ENCODE measurements at regions not wholly inside any gene's neighbourhood (a gene's known extent, or its start where the extent isn't known, plus 50 kb on each side); places are given as distances from the start of the nearest gene placed in this dataset.
"Not testable (repeated sequence)": the region's sequence is repeated elsewhere in the genome, so short reads cannot be mapped to it uniquely, and the experiment has no call there.

DNA sequence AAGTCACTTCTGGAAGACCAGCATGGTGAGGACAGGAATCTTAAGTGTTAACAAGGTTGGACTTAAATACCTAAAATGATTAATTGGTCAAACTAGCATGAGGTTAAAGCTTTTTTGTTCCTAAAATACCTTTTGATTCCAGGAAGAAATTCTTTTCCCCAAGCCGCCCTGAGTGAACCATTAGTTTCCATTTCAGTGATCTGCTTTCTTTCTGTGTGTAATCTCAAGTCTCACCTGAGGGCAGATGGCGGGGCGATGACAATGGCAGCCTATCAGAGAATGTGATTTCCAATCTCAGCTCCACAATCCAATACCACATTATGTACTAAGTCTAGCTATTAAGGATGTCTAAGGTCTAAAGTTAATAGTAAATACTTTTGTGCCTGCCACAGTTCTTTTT lies 390.9 kb upstream of the SGCG start:
- no peak for DNase-seq

DNA sequence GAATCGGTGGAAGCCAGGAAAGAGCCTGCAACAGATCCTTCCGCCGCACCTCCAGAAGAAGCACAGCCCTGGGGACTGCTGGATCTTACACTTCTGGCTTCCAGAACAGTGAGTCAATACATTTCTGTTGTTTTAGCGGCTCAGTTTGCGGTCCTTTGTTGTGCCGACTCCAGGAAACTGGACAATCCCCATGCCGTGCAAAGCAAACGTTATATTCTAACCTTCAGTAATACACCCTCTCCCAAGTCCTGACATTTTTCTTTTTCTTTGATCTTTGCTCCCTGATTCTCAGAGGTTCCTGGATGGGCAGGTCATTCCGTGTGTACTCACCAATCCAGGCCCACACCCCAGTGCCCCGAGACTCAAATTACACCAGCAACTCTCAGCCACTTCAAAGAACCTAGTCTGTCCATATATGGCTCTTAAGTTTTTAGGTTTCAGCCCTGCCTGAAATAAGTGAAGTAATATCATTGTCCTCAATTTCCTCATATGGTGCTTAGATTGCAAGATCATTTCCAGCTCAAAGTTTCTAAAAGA lies 387.1 kb upstream of the SGCG start:
- no peak for DNase-seq

DNA sequence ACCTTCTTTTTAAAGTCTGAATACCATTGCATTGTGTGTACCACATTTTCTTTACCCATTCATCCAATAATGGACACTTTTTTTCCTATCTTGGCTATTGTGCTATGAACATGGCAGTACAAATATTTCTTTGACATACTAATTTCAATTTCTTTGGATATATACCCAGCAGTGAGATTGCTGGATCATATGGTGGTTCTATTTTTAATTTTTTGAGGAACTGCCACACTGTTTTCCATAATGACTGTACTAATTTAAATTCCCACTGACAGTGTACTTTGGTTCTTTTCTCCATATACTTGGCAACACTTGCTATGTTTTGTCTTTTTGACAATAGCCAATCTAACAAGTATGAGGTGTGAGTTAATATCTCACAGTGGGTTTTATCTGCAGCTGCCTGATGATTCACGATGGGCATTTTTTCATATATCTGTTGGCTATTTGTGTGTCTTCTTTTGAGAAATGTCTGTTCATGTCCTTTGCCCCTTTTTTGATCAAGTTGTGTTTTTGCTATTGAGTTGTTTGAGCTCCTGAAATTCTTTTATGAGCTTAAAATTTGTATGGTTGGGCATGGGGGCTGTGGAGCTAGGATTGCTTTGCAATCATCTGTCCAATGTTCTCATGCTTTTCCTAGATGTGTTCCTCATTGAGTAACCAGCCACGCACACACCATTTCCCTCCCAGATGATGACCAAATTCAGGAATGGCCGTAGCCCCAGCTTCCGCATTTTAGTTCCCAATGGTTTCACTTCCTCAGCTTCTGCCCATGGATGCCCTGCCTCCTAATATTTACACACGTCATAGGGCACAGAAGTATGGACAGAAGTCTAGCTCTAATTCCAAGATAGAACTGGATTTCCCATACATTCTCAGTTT lies 380.0 kb upstream of the SGCG start:
- no peak for DNase-seq

DNA sequence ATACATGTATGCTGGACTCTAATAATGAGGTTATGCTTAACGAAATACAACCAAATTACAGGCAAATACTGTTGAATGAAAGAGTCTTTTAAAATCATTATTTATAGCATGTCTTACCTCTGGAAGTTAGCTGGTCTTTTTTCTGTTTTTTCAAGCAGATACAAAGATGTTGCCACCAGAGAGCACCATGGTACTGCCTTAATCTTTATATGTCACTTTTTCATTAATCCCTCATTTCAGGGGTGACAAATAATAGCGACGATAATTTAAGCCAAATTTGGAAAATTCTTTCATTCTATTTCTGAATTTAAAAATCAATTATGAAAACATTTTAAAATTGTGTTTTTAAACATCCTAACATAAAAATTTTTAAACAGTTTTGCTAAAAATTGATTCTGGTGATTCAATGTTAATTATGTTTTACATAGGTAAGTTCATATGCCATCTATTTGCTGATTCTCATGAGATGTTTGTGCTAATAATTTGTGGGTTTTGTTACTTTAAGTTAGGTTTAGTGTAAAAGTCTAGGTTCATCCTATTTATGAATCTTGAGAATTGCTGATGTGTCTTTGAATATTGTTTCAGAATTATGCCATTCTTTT lies 379.3 kb upstream of the SGCG start:
- DNase-seq = no peak

DNA sequence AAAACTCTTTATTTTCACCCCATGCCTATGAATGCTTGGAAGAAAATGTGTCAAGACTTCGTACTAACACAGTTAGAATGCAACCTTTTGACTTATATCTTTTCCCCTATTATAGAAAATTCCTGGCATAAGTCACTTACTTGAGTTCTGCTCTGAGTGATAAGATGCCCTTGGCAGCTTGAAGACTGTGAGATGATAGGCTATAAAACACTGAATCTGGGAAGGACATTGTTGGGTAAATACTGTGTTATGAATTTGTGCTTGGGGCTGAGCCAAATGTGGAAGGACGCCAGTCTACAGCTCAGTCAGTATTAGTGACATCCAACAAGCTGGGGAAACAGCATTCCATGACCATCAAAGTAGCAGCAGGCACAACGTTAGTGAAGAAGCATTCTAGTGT lies 368.0 kb upstream of the SGCG start:
- DNase-seq = no peak

DNA sequence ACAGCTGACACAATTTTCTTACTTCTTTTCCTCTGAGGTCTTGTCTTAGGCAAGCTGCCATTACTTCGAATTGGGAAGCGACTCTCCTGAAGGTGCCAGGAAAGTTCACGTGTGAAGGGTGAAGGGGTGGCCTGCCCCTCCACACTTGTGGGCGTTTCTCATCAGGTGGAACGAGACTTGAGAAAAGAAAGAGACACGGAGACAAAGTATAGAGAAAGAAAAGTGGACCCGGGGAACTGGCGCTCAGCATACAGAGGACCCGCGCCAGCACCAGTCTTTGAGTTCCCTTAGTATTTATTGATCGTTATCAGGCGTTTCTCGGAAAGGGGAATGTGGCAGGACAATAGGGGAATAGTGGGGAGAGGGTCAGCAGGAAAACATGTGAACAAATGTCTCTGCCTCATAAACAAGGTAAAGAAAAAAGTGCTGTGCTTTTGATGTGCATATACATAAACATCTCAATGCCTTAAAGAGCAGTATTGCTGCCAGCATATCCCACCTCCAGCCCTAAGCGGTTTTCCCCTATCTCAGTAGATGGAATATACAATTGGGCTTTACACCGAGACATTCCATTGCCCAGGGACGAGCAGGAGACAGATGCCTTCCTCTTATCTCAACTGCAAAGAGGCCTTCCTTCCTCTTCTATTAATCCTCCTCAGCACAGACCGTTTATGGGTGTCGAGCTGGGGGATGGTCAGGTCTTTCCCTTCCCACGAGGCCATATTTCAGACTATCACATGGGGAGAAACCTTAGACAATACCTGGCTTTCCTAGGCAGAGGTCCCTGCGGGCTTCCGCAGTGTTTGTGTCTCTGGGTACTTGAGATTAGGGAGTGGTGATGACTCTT lies 367.0 kb upstream of the SGCG start:
- not testable (repeated sequence) for DNase-seq

DNA sequence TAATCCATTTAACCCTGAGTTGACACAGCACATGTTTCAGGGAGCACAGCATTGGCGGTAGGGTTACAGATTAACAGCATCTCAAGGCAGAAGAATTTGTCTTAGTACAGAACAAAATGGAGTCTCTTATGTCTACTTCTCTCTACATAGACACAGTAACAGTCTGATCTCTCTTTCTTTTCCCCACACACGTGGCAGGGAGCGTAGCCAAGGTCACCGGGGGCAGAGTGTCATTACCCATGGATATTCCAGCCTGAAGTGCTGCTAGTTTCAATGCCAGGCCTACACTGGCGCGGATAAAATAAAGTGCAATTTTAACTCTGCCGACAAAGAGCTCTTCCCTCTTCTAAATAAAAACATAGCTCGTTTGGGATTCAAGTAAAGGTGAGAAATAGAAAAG lies 366.3 kb upstream of the SGCG start:
- DNase-seq = not testable (repeated sequence)

DNA sequence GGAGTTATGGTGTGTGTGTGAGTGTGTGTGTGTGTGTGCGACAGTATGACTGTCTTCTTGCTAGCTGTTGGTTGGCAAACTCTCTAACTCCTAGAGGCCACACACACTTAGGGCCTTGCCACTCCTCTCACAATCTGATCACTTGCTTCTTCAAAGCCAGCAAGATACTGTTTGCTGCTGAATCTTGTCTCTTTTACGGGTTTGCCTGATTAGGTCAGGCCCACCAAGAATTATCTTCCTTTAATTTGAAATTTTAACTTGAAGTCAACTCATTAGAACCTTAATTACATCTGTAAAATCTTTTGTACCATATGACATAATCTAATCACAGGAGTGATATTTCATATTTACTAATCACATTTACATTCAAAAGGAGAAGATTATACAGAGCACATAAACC lies 359.2 kb upstream of the SGCG start:
- DNase-seq = no peak

DNA sequence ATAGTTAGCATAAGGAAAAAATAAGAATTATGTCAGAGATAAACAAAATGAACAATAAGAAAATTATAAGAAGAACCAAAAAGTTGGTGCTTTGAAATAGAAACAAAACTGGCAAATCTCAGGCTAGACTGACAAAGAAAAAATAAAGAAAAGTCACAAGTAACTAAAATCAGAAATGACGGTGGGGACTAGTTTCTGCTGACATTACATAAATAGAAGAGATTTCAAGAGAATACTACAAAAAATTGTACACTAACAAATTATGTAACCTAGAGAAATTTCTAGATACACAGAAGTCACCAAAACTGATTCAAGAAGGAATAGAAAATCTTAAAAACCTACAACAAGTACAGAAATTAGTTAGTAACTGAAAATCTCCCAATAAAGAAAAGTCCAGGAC lies 355.6 kb upstream of the SGCG start:
- DNase-seq = no peak

DNA sequence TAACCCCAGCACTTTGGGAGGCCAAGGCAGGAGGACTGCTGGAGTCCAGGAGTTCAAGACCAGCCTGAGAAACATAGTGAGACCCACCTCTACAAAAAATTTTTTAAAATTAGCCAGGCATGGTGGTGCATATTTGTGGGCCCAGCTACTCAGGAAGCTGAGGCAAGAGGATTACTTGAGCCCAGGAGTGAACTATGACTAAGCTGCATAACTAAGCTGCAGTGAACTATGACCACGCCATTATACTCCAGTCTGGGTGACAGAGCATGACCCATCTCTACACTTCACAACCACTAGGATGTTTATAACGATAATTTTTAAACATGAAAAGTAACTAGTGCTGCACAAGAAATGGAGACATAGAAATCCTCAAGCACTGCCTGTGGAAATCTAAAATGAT lies 352.7 kb upstream of the SGCG start:
- no peak for DNase-seq

DNA sequence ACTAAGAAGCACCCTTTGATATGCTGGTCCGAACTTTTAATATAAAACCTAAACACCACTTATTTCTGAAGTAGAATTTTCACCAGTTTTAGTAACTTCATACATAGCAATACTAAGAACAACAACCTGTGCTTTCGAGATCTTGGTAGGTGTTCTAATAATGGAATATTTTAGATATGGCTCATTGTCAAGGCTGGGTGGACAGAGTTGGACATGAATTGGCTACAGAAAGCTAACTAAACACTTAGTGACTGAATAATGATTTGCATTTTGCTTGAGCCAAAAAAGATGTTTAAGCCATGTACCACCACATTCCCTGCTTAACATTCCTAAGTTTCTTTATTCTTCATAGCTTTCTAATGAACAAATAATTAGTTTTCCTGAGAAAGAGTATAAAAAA lies 344.3 kb upstream of the SGCG start:
- no peak for DNase-seq

DNA sequence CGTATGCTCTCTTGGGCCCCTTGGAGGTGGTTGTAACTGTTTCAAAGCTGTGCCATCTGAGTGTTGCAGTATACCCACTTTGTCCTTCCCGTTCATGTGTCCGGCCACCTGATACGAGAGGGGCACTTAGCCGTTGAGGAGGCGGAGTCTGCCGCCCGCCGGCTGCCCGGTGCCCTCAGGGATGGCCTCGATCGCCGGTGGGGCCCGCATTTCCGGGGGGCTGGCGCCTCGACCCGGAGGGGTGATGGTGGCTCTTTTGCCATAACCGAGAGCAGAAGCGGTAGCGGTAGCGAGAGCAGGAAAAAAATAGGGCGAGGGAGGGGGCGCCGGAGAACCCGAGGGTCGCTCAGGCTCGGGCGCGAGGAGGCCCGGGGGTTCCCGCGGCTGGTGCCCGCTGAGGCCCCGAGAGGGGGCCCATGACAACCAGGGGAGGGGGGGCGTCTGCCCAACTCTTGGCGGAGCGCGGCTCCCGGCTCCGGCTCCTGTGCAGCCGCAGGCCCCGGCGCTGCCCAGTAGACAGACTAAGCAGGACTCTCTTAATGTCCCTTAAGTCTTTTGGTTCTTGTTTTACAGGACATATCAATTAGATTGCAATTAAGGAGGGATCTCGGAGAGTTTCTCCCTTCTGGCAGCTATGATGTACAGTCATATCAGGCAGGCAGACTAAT lies 342.7 kb upstream of the SGCG start:
- no peak for DNase-seq

DNA sequence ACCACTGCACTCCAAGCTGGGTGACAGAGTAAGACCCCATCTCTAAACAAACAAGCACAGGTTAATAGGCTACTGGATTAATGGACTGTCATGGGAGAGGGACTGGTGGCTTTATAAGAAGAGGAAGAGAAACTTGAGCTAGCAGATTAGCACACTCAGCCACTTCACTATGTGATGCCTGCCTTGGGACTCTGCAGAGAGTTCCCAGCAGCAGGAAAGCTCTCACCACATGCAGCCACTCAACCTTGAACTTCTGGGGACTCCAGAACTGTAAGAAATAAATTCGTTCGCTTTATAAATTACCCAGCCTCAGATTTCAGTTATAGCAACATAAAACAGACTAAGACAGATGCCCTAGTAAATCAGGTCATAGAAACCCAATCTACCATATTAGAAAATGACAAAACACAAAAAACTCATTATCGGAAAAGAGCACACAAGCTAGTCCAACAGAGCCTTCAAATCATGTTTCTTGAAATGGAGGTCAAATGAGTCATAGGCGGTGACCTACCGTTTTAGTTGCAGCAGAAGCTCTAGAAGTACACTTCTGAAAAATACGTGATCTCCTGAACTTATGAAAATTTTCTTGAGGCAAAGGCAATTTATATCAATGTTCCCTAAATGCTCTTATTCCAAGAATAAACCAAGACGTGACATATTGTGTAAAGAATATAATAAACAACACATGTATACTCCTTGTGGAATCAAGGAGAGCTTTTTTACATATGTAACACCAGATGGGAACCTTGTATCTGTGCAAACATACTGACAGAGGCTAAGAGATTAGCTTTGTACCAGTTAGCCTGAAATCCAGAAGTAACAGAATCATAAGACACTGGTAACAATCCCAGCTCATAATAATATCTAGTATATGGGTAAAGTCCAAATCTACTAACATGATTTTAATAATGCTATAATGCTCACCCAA lies 340.9 kb upstream of the SGCG start:
- no peak for DNase-seq

DNA sequence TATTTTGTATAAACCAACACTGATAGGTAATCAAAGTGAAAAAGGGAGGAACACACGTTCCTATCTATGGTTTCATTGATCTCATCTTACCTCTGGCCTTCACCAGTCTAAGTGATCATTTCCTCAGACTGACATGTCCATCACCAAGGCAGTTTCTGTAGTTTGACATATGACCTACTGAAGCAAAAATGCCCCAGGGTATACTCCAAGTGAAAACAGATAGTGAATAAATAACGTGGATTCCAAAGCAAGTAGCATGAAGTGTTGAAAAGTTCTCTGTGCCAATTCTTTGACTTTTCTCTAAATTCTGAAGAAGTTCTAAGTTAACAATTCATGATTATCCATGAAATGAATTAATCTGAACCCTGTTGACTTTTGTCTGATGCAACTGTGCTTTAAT lies 334.2 kb upstream of the SGCG start:
- no peak for DNase-seq

DNA sequence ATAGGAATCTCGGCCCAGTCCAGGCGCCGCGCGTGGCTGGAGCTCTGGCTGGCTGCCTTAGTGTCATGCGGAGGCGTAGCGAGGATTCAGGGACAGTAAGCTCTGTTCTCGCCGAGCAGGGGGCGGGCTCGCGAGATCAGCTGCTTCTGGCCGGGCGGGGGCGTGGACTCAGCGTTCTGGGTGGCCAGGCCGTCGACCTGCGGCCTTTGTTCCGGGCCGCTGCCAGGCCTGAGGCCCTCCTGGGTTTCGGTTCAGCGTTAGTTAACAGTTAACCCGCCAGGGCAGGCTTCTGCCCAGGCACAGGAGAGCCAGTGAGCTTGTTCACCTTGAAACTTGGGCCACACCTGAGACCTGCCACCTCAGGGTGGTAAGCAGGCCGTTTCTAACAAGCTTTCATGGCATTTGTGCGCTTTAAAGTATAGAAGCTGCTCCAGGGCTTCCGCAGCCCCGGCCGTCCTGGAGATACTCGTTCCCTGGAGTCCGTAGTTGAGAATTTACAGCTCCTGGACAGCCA lies 332.2 kb upstream of the SGCG start:
- no peak for DNase-seq

DNA sequence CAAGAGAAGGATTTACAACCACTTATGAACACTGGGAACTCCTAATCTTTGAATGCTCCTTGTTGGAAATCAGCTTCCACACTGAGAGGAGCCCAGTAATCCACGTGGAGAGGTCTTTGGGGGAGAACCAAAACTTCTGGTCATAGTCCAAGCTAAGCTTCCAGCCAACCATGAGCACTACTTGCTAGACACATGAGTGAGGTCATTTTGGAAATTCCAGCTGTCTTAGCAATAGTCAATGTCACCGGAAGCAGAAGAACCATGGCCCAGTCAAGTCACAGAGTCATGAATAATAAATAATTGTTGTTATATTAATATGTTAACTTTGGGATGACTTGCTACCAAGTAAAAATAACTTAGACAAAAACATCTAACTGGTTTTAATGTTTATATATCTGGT lies 324.9 kb upstream of the SGCG start:
- no peak for DNase-seq

DNA sequence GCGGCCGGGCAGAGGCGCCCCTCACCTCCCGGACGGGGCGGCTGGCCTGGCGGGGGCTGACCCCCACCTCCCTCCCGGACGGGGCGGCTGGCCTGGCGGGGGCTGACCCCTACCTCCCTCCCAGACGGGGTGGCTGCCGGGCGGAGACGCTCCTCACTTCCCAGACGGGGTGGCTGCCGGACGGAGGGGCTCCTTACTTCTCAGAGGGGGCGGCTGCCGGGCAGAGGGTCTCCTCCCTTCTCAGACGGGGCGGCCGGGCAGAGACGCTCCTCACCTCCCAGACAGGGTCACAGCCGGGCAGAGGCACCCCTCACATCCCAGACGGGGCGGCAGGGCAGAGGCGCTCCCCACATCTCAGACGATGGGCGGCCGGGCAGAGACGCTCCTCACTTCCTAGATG lies 321.8 kb upstream of the SGCG start:
- DNase-seq = not testable (repeated sequence)

DNA sequence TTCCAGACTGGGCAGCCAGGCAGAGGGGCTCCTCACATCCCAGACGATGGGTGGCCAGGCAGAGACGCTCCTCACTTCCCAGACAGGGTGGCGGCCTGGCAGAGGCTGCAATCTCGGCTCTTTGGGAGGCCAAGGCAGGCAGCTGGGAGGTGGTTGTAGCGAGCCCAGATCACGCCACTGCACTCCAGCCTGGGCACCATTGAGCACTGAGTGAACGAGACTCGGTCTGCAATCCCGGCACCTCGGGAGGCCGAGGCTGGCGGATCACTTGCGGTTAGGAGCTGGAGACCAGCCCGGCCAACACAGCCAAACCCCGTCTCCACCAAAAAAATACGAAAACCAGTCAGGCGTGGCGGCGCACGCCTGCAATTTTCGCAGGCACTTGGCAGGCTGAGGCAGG lies 321.4 kb upstream of the SGCG start:
- DNase-seq = not testable (repeated sequence)

DNA sequence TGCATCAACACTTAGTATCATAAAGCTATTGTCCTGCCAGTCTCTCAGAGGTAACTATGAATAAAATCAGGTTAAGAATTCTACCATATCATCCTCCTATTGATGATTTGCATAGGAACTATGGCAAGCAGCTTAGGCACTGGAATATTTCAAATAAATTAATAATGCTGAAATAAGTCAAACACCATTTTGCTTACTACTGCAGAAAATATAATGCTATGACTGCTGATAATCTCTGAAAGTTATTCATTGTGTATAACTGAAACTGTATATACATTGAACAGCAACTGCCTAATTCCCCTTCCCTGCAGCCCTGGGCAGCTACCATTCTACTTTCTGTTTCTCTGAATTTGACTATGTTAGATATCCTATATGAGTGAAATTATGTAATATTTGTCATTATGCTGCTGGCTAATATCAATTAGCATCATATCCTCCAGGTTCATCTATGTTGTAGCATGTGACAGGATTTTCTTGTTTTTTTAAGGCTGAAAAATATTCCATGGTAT lies 318.8 kb upstream of the SGCG start:
- no peak for DNase-seq

DNA sequence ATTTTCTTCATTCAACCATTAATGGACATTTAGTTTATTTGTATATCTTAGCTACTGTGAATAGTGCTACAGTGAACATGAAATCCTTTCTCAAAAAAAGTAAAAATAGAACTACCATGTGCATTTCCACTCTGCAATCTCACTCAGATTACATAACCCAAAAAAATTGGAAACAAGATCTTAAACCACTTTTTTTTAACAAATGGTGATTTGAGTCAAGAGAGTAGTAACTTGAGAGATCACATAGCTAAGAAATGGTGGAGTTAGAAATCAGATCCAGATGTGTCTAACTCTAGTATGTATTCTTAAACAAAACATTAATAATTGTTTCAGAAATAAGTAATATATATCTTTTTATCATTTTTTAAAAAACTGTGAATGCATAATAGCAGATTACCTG lies 318.3 kb upstream of the SGCG start:
- DNase-seq = no peak

DNA sequence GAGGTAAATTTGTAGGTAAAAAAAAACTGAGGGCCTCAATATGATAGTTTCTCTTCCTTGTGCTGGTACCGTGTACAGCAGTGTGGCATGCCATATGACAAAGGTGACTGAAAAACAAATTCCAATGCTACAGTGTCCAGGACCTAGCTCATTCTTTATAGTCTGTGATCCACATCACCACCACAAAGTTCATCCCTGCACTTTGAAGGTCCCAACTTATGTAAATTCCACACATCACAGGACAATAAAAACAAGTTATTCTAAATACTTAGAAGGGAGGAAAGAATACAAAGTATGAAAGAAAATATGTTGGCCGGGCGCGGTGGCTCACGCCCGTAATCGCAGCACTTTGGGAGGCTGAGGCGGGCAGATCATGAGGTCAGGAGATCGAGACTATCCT lies 314.6 kb upstream of the SGCG start:
- no peak for DNase-seq
